Body of pancreas (tissue), 4 donors: ENCODE measurements at regions not wholly inside any gene's neighbourhood (a gene's known extent, or its start where the extent isn't known, plus 50 kb on each side); places are given as distances from the start of the nearest gene placed in this dataset.

Experiments used
- POLR2A ChIP-seq, 3 donors: fragments of 450-650 bp; IDR thresholded peaks; one replicate each; pipeline ENCODE4 v1.6.1; 2016; ENCODE audit warnings: antibody characterized with exemption in 3 of 3, mild to moderate bottlenecking in 2 of 3
- TF ChIP-seq, protein P1 (sequence below), 7 experiments: fragments of 450-650 bp in 4 of 7; fragments of 200-600 bp in 3 of 7; sonication (generic) in 3 of 7; IDR thresholded peaks; one replicate each; pipeline ENCODE4 v1.5.1; 2016 to 2019; ENCODE audit warnings: antibody characterized with exemption in 7 of 7

DNA sequence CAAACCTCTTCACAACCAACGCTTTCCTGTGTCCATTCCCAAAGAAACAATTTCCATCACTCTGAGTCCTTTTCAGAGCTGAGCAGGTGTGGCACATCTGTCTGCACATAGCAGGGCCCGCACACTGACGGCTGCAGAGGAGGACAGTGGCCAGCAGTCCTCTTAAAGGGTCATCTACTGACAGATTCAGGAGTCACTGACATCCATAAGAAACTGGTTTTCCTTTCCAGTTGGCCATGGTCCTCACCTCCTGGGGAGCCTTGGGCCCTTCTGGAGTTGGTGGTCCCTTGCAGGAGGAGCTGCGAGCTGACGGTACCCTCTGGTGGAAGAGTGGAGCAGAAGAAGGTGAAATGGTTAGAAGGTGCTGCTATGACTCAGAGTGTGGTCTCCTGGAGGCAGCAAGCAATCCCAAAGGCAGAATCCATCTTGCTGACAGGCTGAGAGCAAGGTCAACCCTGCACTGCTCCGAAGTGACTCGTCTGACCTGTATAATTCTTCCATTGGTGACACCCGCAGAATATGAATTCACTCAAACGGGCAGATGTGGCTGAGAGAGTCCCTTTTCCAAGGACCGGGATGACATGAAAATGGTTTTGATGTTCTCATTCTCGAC is 278.5 kb upstream of the C1orf174 start:
- no peak for TF ChIP-seq POLR2A (IDR thresholded peaks at IDR 0.05)
- TF ChIP-seq, protein P1, sequence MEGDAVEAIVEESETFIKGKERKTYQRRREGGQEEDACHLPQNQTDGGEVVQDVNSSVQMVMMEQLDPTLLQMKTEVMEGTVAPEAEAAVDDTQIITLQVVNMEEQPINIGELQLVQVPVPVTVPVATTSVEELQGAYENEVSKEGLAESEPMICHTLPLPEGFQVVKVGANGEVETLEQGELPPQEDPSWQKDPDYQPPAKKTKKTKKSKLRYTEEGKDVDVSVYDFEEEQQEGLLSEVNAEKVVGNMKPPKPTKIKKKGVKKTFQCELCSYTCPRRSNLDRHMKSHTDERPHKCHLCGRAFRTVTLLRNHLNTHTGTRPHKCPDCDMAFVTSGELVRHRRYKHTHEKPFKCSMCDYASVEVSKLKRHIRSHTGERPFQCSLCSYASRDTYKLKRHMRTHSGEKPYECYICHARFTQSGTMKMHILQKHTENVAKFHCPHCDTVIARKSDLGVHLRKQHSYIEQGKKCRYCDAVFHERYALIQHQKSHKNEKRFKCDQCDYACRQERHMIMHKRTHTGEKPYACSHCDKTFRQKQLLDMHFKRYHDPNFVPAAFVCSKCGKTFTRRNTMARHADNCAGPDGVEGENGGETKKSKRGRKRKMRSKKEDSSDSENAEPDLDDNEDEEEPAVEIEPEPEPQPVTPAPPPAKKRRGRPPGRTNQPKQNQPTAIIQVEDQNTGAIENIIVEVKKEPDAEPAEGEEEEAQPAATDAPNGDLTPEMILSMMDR (IDR thresholded peaks at IDR 0.05), result no peak
